ENCODE measurements at regions not wholly inside any gene's neighbourhood (a gene's known extent, or its start where the extent isn't known, plus 50 kb on each side); places are given as distances from the start of the nearest gene placed in this dataset.
A peak's percentile ranks its signal among the peaks of the same experiment; 100 is the strongest.

- no peak for DNase-seq
These were observed 265.3 kb upstream of the TGFBR2 start for GRCh38 chr3:30341079-30341478.

- no peak for DNase-seq
These were observed 264.6 kb upstream of the TGFBR2 start for GRCh38 chr3:30341851-30342250.

- no peak for DNase-seq
These were observed 263.9 kb upstream of the TGFBR2 start for GRCh38 chr3:30342318-30343060.

- DNase-seq: no peak
These were observed 263.2 kb upstream of the TGFBR2 start for GRCh38 chr3:30343067-30343831.

GRCh38 chr3:30343861-30344260 lies 262.5 kb upstream of the TGFBR2 start:
- no peak for DNase-seq

- DNase-seq: no peak
These were observed 262.1 kb upstream of the TGFBR2 start for GRCh38 chr3:30344288-30344687.

- DNase-seq: no peak
These were observed 259.5 kb upstream of the TGFBR2 start for GRCh38 chr3:30346933-30347320.

GRCh38 chr3:30347679-30348216 lies 258.7 kb upstream of the TGFBR2 start:
- DNase-seq: peak; percentile 43

- no peak for DNase-seq
These were observed 256.9 kb upstream of the TGFBR2 start for GRCh38 chr3:30349507-30349906.

- no peak for DNase-seq
These were observed 256.4 kb upstream of the TGFBR2 start for GRCh38 chr3:30350011-30350410.

GRCh38 chr3:30350901-30351300 lies 255.5 kb upstream of the TGFBR2 start:
- no peak for DNase-seq

GRCh38 chr3:30352410-30353318 lies 253.7 kb upstream of the TGFBR2 start:
- DNase-seq: no peak

GRCh38 chr3:30353711-30354467 lies 252.5 kb upstream of the TGFBR2 start:
- DNase-seq: peak; percentile 37

GRCh38 chr3:30354513-30354912 lies 251.9 kb upstream of the TGFBR2 start:
- no peak for DNase-seq

GRCh38 chr3:30354972-30355371 lies 251.4 kb upstream of the TGFBR2 start:
- DNase-seq: no peak

- no peak for DNase-seq
These were observed 250.8 kb upstream of the TGFBR2 start for GRCh38 chr3:30355622-30356021.

GRCh38 chr3:30356866-30357753 lies 249.3 kb upstream of the TGFBR2 start:
- DNase-seq: no peak

- DNase-seq: no peak
These were observed 248.5 kb upstream of the TGFBR2 start for GRCh38 chr3:30357897-30358296.

- no peak for DNase-seq
These were observed 247.5 kb upstream of the TGFBR2 start for GRCh38 chr3:30358871-30359270.

GRCh38 chr3:30368978-30369377 lies 237.4 kb upstream of the TGFBR2 start:
- DNase-seq: no peak

- no peak for DNase-seq
These were observed 235.6 kb upstream of the TGFBR2 start for GRCh38 chr3:30370681-30371271.
